ENCODE measurements at regions not wholly inside any gene's neighbourhood (a gene's known extent, or its start where the extent isn't known, plus 50 kb on each side); places are given as distances from the start of the nearest gene placed in this dataset.
"Not testable (repeated sequence)": the region's sequence is repeated elsewhere in the genome, so short reads cannot be mapped to it uniquely, and the experiment has no call there.

DNA sequence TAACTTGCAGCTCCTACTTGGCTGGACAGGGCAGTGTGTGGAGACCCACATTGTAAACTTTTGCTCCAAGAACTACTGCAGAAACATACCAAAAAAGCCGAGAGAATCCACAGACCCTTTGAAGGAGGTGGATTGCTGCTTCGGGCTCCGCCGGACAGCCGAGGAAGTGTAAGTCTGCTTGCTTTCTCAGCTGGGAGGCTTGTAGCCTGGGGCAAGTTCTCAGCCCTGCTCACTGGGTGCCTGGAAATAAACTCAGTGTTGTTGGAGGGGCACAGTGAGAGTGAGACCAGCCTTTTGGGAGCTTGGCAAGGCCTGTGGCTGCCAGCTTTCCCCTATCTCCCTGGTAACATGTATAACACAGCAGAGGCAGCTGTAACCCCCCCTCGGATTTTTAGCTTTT, 215.6 kb downstream of the SYK start:
- Histone ChIP-seq H4K20me1 (no peaks in the 10 kb centered on the region), H3K36me3 (peaks cover 0 to 10% (median 0%) of the 10 kb centered on the region in 11 experiments; a peak in 3 of 22 replicates), H3K9me3 (replicated peaks in 1 of 11) (peaks cover 40 to 64% (median 53%) of the 10 kb centered on the region in 11 experiments), H3K4me1 (peaks cover 0 to 15% (median 12%) of the 10 kb centered on the region in 10 experiments; a peak in 16 of 20 replicates), H3K27me3 (no peaks in the 10 kb centered on the region), H3K4me3 (no peak overlapping the region), H3K9ac (no peak overlapping the region), H3K4me2 (peak overlapping the region in 6 of 11 experiments; percentile 36 to 78 (median 72); a peak in 11 of 22 replicates), H3K27ac (no peak overlapping the region)
- TF ChIP-seq Cebpa-rat (IDR thresholded peaks at IDR 0.05), result no peak

DNA sequence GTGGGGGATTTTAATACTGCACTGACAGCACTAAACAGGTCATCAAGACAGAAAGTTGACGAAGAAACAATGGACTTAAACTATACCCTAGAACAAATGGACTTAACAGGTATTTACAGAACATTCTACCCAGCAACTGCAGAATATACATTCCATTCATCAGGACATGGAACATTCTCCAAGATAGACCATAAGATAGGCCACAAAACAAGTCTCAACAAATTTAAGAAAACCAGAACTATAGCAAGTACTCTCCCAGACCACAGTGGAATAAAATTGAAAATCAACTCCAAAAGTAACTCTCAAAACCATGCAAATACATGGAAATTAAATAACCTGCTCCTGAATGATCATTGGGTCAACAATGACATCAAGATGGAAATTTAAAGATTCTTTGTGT, 218.3 kb downstream of the SYK start:
- H3K9ac ChIP-seq, H3K27me3 ChIP-seq, H3K4me2 ChIP-seq, H3K27ac ChIP-seq, H3K36me3 ChIP-seq, H4K20me1 ChIP-seq, H3K4me3 ChIP-seq: not testable (repeated sequence)
- peaks cover 19 to 44% (median 30%) of the 10 kb centered on the region in 11 experiments; a peak in 20 of 22 replicates for H3K9me3 ChIP-seq (replicated peaks in 1 of 11)
- H3K4me1 ChIP-seq, result peaks cover 0 to 15% (median 12%) of the 10 kb centered on the region in 10 experiments; a peak in 16 of 20 replicates

DNA sequence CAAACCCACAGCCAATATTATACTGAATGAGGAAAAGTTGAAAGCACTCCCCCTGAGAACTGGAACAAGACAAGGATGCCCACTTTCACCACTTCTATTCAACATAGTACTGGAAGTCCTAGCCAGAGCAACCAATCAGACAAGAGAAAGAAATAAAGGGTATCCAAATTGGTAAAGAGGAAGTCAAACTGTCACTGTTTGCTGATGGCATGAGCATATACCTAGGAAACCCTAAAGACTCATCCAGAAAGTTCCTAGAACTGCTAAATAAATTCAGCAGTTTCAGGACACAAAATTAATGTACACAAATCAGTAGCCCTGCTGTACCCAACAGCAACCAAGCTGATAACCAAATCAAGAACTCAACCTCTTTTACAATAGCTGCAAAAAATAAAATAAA, 220.0 kb downstream of the SYK start:
- H3K36me3 ChIP-seq, H4K20me1 ChIP-seq, H3K4me2 ChIP-seq, H3K4me3 ChIP-seq, H3K27ac ChIP-seq, H3K9ac ChIP-seq, H3K27me3 ChIP-seq: not testable (repeated sequence)
- Histone ChIP-seq H3K4me1 (peaks cover 0 to 15% (median 12%) of the 10 kb centered on the region in 10 experiments; a peak in 16 of 20 replicates), H3K9me3 (replicated peaks in 1 of 11) (peaks cover 19 to 44% (median 30%) of the 10 kb centered on the region in 11 experiments; a peak in 20 of 22 replicates)

DNA sequence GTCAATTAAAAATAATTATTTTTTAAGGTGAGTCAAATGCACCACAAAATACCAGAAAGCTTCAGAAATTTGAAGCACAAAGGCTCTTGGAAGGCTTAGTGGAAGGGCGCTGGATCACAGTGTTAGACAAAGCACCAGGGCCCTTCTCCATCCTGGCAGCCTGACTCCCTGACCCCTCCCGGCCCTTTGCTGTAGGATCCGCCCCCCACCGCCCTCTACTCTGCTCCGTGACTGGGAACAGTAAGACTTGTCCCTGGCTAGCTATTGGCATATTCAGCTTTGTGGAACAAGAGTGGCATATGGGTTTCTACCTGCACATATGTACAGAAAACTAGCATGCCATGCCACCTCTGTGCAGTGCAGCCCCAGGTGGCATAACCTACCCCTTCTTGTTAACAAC, 222.1 kb downstream of the SYK start:
- no peak overlapping the region for H3K27ac ChIP-seq
- H3K4me1 ChIP-seq, result no peaks in the 10 kb centered on the region
- H3K36me3 ChIP-seq, result peaks cover 0 to 3% (median 0%) of the 10 kb centered on the region in 11 experiments; a peak in 1 of 22 replicates
- H3K27me3 ChIP-seq, result no peaks in the 10 kb centered on the region
- H3K9me3 ChIP-seq (replicated peaks in 1 of 11), result peaks cover 20 to 36% (median 23%) of the 10 kb centered on the region in 11 experiments
- no peaks in the 10 kb centered on the region for H4K20me1 ChIP-seq
- TF ChIP-seq Cebpa-rat (IDR thresholded peaks at IDR 0.05), result no peak
- no peak overlapping the region for H3K9ac ChIP-seq
- no peak overlapping the region for H3K4me3 ChIP-seq
- H3K4me2 ChIP-seq, result no peak overlapping the region

DNA sequence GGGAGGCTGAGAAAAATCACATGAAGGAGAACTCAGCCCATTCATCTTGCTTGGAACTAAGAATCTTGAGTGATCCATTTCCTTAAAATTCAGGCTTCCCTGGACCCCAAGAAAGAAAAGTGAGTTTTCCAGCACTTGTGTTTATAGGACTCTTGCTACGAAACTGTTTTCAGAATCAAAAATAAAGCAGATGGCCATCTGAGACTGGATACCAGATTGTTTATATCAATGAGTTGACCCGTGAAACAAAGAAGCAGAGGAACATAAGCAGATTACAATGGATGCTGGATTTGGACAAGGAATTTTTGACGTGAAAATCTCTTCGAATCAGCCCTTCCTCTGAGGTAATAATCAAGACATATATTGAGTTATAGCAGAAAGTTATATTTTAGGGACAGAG, 223.2 kb downstream of the SYK start:
- no peak overlapping the region for H3K4me3 ChIP-seq
- no peaks in the 10 kb centered on the region for H4K20me1 ChIP-seq
- no peaks in the 10 kb centered on the region for H3K4me1 ChIP-seq
- no peak overlapping the region for H3K9ac ChIP-seq
- no peaks in the 10 kb centered on the region for H3K27me3 ChIP-seq
- no peak for TF ChIP-seq Cebpa-rat (IDR thresholded peaks at IDR 0.05)
- H3K27ac ChIP-seq, result no peak overlapping the region
- H3K4me2 ChIP-seq, result no peak overlapping the region
- peaks cover 9 to 30% (median 15%) of the 10 kb centered on the region in 11 experiments; a peak in 21 of 22 replicates for H3K9me3 ChIP-seq (replicated peaks in 1 of 11)
- H3K36me3 ChIP-seq, result no peaks in the 10 kb centered on the region

DNA sequence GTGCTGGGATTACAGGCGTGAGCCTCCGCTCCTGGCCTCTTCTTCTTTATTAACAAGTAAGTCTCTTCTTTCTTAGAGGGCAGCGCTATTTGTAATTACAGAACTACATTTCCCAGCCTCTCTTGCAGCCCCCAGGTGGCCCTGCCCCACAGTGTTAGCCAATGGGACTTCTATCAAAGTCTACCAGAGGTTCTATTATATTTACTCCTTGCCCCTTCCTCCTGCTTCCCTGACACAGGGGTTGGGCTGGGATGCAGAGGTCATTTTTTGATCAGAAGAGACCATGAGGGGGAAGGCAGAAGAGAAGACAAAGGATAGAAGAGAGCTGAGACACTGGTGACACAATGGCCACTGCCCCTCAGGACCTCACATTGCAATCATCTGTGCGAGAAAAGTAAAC, 224.2 kb downstream of the SYK start:
- Histone ChIP-seq H3K4me1 (no peaks in the 10 kb centered on the region), H3K9me3 (replicated peaks in 1 of 11) (peaks cover 7 to 23% (median 12%) of the 10 kb centered on the region in 11 experiments; a peak in 18 of 22 replicates), H3K36me3 (no peaks in the 10 kb centered on the region), H3K27me3 (no peaks in the 10 kb centered on the region), H4K20me1 (no peaks in the 10 kb centered on the region), H3K4me3 (no peak overlapping the region), H3K4me2 (no peak overlapping the region), H3K27ac (no peak overlapping the region), H3K9ac (no peak overlapping the region)
- TF ChIP-seq Cebpa-rat (IDR thresholded peaks at IDR 0.05), result no peak

DNA sequence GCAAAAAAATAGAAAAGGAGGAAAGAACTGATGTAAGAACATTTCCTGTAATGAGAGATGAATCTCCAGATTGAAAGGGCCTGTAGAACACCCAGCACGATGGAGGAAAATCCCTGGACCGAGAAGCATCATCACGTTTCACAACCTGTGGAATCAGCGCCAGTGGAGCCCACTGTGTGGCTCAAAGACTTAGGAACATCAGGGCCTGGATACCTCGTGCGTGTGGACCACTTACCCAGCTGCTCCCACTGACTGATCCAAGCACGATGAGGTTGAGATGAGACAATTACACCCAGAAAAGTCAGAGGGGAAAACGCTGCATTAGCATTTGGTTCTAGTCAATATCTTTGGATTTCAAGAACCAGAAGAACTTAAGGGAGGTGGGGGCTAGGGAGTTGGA, 224.6 kb downstream of the SYK start:
- H3K4me1 ChIP-seq, result no peaks in the 10 kb centered on the region
- peaks cover 7 to 23% (median 12%) of the 10 kb centered on the region in 11 experiments; a peak in 18 of 22 replicates for H3K9me3 ChIP-seq (replicated peaks in 1 of 11)
- no peak for TF ChIP-seq Cebpa-rat (IDR thresholded peaks at IDR 0.05)
- no peaks in the 10 kb centered on the region for H4K20me1 ChIP-seq
- H3K4me3 ChIP-seq, result no peak overlapping the region
- H3K27ac ChIP-seq, result no peak overlapping the region
- no peaks in the 10 kb centered on the region for H3K27me3 ChIP-seq
- no peak overlapping the region for H3K9ac ChIP-seq
- H3K4me2 ChIP-seq, result no peak overlapping the region
- no peaks in the 10 kb centered on the region for H3K36me3 ChIP-seq

DNA sequence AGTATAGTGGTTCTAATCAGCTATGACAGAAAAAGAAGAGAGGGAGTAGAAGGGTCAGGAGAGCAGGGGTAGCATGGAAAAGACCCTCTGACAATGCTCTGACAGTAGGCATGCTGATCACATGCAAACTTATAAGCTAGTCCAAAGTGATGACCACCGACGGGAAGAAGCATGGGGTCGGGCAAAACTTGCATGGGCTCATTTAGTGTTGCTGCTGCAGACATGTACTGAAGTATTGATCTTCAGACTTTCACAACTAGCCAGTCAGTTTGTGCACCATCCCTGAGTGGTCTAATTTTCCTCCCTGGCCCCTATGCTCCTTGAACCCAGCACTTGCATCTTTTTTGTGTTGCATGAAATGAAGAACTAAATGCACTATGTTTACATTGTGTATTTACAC, 225.4 kb downstream of the SYK start:
- peaks cover 7 to 23% (median 12%) of the 10 kb centered on the region in 11 experiments; a peak in 18 of 22 replicates for H3K9me3 ChIP-seq (replicated peaks in 1 of 11)
- no peaks in the 10 kb centered on the region for H3K4me1 ChIP-seq
- no peak for TF ChIP-seq Cebpa-rat (IDR thresholded peaks at IDR 0.05)
- H3K27me3 ChIP-seq, result no peaks in the 10 kb centered on the region
- no peak overlapping the region for H3K4me3 ChIP-seq
- no peaks in the 10 kb centered on the region for H3K36me3 ChIP-seq
- H3K9ac ChIP-seq, result no peak overlapping the region
- H3K27ac ChIP-seq, result no peak overlapping the region
- no peaks in the 10 kb centered on the region for H4K20me1 ChIP-seq
- no peak overlapping the region for H3K4me2 ChIP-seq

DNA sequence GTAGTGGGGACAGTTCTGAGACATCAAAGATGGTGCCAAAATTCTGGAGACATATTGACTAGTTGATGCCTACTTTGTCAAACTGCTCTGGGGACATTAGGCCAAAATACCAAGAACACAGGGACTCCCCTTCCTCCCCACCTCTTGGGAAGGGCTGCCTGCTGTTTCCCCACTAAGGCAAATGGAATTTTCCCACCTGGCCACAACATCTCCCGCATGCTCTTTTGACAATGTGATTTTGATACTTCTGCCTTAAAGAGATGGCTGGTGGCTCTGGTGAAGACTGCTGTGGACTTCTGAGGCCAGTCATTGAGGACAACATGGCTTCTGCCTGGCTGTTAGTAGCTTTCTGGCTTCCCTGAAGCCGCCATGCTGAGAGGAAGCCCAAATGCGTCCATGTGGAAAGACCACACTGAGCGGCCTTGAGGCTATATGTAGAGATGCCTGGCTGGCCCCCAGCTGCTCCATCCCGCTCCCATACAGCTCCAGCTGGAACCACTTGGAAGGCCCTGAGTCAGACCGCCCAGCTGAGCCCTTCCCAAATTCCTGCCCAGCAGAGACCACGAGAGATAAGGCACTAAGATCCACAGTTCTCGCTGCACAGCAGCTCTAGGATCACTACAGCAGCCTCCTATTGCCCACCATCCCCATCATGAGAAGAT, 226.7 kb downstream of the SYK start:
- no peaks in the 10 kb centered on the region for H3K36me3 ChIP-seq
- no peak overlapping the region for H3K9ac ChIP-seq
- H3K4me3 ChIP-seq, result no peak overlapping the region
- no peaks in the 10 kb centered on the region for H4K20me1 ChIP-seq
- TF ChIP-seq Cebpa-rat (IDR thresholded peaks at IDR 0.05), result no peak
- H3K4me1 ChIP-seq, result no peaks in the 10 kb centered on the region
- no peak overlapping the region for H3K27ac ChIP-seq
- H3K4me2 ChIP-seq, result no peak overlapping the region
- peaks cover 7 to 19% (median 12%) of the 10 kb centered on the region in 11 experiments; a peak in 18 of 22 replicates for H3K9me3 ChIP-seq (replicated peaks in 1 of 11)
- no peaks in the 10 kb centered on the region for H3K27me3 ChIP-seq
